ENCODE measurements at regions not wholly inside any gene's neighbourhood (a gene's known extent, or its start where the extent isn't known, plus 50 kb on each side); places are given as distances from the start of the nearest gene placed in this dataset.

DNA sequence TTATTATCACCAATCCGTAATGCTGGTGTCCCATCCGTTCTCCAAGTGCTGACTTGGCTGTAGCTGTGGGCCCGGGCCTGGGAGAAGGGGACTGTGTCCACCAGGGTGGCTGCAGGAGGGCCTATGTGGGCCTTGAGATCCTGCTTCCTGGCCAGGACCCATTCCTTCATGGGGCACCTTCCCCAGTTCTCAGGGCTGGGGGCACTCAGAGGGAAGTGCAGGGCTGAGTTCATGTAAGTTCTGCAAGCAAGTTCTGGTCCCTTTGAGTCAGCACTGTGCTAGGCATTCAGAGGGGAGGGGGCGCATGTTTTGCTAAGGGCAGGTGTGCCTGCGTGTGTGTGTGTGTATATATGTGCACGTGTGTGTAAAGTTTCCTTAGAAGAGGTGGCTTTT is 94.0 kb downstream of the GLI2 start:
- DNase-seq: no peak

DNA sequence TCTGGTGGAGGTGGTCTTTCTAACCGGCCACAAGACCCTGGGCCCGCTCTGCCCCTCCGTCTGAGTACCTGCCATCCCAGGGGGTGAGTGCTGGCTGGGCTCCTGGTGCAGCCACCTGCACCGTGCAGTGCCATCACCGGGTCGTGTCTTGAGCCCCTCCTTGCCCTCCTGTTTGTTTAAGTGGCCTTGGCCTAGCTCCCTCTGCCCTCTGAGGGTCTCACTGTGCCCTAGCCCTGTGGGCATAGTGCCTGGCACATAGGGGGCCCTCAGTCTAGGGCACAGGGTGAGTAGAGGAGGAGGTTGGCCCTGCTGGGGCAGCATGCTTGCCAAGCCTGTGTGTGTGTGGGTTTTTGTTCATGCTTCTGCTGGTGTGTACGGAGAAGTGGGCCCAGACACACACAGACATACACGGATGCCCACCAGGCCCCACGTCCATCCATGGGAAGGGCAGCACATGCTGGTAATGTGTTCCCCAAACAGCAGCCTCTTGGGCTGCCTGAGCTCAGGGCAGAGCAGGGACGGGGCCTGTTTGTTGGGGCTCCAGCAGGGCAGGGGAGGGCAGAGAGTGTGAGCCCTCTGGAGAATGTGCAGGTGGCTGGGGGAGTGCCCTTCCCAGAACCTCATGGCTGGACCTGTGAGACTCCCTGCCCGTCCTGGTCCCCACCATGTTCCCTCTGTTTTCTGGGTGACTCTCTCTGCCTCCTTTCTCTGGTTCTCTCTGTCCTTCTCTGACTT is 94.6 kb downstream of the GLI2 start:
- DNase-seq: no peak

DNA sequence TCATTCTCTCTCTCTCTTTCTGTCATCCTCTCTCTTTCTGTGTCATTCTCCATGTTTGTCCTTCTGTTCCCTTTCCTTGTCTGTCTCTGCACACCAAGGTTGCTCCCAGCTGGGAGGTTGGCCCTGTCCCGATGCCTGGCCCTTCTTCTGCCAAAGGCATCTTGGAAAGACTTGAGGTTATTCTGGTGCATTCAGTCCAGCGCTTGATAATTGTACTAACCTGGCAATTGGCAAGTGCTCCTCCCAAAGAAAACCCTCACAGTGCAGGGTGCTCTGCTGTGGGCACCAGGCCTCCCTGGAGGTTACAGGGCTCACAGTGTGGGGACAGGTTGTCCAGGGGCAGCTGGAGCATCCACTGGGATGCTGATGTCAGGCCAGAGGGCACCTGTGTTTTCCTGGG is 95.4 kb downstream of the GLI2 start:
- DNase-seq: no peak

DNA sequence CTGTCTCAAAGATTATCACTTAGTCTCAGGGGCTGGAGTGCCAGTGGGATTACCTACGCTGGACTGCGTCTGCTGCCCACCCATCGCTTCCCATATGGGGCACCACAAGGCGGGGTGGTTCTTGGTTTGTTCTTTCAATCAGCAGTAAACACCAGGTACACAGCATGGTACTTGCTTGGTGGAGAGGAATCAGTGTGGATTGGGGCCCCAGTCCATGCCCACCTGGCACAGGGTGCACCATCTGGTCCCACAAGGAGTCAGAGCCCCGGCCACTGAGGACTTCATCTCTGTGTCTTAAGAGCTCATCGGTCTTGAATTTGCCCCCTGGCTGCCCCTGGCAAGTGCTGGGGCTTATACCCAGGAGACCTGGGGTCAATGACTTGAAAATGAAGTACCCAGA is 96.2 kb downstream of the GLI2 start:
- DNase-seq: no peak

DNA sequence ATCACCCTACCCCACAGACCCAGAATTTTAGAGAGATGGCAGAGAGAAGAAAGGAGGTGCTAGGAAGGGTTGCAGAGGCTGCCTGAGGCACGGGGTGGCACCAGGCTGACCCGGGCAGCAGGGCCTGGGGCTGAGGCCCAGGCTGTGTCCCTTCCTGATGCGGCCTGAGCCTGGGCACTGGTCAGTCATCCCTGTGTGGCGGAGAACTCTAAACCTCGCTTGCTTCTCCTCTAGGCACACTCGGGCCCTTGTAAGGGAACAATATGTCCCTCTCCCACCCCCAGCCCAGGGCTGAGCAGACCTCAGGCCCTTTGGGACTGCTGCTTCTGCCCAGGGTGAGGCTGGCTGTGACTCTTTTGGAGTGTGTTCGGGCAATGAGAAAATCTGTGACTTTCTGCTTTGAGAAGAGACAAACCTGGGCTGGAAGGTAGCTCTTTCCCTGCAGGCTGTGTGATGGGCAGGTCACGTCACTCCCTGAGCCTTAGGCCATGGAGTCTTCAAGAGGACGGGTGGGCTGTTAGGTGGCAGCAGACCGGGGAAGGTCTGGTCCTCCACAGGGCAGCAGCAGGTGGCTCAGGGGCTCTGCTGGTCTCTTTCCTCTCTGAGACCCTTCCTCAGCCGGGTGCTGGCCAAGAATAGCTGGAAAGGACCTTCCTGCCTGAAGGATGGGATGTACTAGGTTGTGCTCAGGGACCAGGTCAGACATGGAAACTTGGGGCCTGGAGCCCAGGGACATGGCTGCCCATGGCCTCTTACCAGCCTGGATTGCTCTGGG is 96.8 kb downstream of the GLI2 start:
- no peak for DNase-seq

DNA sequence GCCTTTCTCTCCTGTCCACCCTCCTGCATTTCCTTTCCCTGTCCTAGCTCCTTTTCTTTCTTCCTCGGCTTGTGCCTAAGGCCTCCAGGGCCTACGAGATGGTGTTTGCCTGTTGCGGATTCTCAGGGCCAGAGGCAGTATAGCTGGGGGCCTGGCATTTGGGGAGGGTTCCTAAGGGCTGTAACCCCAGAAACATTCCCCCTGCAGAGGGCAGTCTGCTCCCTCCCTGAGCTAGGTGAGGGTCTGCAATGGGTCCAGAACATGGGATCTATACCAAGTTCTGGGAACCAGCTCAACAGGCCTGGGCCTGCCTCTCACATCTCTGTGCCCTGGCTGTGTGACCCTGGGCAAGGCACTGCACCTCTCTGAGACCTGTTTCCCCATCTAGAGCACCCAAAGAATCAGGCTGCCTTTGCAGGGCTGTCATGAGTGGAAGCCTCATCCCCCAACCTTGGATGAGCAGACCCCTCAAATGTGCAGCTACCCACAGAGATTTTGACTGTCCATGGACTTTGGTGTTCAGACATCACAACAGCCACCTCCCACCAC is 97.5 kb downstream of the GLI2 start:
- no peak for DNase-seq

DNA sequence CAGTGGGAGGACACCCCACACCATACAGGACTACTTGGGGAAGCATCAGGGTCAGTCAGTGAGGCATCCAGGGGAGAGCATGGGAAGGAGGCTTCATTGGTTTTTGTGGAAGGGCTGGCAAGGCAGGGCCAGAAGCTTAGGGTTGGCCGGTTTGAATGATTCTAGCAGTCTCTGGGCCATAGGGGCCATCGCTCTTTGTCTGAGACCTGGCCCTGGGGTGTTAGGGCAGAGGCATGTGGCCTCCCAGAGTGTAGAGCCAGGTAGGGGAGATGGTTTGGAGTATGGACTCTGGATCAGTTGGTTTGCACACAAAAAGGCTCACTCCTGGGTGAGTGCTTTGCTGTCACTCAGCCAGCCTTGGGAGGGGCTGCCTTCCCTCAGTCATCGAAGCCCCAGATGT is 98.5 kb downstream of the GLI2 start:
- DNase-seq: no peak

DNA sequence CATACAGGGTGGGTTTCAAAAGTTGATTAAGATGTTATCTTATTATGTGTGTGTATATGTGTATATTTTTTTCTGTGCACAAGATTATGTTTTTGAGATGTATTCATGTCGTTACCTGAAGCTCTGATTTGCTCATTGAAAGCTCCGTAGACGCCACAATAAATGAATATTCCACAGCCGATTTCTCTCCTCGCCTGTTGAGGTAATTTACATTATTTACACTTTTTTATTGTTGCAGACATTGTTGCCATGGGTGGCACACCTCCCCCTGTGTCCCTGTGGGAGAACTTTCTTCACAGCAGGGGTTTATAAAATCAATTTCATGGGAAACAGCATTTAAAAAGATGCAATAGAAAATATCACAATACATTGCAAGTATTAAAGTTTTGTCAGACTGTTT is 100.6 kb downstream of the GLI2 start:
- DNase-seq: no peak

DNA sequence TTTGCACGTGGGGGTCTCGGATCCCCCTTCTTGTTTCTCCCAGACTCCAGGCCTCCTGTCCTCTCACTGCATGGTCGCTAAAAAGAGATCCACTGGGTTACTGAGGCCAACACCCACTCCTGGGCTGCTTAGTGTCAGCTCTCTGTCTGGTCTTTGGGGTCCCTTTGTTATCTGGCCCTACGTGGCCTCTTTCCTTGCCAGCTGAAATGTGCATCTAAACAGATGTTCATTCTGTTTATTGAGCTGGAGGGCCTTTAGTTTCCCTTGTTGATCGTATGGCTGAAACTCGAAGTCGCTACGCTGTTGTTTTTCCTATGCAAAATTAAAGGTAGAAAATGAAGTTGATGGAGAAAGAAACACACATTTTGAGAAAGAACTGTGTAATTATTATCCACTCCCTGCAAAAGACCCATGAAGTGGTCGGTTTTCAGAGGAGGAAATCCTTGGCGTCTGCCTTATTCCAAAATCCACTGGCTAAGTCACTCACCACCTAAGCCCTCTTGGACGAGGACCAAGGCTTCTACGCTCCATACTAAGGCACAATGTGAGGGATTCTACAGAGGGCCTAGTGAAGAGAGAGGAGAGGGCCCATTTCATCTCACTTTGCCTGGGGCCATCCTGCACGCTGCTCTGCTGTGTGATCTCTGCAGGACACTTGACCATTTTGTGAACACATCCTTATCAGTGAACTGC is 105.3 kb downstream of the GLI2 start:
- no peak for DNase-seq

DNA sequence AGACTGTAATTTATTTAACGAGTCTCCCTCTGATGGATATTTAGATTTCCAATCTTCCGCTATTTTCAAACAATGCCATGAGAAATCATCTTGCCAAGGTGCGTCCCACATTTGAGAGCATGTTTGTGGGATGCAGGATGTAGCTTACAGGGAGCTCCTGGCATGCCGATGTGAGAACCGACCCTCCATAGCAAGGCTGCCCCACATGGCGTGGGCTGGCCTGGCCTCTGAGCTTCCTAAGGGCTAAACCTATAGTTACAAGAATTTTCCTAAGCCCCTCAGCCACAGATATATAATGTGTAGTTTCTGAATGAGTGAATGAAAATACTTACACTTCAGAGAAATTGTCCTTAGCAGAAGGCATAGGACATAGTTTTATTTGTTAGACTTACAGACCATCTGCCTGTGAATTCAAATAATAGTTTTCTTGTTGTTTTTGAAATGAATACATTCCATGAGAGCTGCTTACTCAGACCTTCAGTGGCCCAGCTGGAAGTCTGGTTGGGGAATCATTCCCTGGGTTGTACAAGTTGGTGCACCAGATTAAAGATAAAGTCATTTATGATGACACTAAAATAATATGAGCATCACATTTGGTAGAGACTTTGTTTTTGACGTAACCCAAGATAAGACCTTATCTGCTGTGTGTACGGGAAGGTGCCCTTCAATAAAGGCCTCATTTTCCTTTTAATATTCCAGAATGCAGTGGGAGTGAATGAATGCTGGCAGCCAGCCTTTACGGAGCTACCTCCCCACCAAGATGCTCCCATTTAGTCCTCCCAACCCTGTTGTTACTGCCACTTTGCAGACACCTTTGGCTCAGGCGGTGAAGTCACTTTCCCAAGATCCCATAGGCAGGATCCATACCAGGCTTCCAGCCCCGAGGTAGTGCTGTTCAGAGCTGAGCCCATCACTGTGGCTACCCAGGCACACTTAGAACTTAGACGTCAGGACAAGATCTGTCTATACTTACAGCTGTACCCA is 107.1 kb downstream of the GLI2 start:
- DNase-seq: no peak

DNA sequence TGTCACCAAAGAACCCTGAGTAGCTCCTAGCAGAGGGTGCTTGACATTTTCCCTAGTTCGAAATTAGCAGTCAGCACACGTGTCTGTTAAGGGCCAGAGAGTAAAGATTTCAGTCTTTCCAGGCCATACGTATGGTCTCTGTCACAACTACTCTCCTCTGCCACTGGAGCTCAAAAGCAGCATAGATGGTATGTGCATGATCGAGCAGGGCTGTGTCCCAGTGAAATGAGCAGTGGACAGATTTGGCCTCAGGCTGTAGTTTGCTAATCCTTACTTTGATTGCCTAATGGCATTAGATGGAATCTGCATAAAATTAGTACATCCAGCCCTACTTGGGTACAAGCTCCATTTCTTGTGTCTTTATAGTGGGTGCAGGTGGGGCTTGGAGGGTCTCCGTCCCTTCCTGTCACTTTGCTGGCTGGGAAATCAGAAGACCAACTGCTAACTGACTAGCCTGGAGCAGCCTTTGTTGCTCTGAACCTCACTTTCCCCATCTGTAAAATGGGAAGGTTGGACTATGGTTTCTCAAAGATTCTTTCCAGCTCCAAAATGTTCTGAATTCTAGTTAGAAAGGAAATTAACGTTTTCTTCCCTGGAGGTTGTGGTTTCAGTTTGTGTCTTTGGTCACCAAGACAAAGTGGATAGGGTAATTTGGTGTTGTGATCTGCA is 108.5 kb downstream of the GLI2 start:
- DNase-seq: no peak

DNA sequence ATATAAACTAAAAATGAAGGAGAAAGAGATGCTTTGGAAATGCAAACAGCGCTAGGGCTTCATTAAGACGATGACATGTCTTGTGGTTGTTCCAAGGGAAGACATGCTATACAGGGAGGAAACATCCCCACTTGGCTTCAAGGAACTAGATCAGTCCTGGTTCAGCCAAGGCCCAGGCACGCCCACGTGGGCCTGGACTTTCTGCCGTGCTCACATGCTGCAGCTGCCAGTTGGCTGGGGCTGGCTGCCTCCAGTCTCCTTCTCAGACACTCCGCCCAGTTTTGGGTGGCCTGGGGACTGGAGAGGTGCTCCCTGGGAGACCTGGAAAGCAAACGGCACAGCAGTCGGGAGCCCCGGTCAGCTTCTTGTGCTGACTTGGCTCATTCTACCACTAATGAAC is 109.6 kb downstream of the GLI2 start:
- DNase-seq: peak; percentile 28

DNA sequence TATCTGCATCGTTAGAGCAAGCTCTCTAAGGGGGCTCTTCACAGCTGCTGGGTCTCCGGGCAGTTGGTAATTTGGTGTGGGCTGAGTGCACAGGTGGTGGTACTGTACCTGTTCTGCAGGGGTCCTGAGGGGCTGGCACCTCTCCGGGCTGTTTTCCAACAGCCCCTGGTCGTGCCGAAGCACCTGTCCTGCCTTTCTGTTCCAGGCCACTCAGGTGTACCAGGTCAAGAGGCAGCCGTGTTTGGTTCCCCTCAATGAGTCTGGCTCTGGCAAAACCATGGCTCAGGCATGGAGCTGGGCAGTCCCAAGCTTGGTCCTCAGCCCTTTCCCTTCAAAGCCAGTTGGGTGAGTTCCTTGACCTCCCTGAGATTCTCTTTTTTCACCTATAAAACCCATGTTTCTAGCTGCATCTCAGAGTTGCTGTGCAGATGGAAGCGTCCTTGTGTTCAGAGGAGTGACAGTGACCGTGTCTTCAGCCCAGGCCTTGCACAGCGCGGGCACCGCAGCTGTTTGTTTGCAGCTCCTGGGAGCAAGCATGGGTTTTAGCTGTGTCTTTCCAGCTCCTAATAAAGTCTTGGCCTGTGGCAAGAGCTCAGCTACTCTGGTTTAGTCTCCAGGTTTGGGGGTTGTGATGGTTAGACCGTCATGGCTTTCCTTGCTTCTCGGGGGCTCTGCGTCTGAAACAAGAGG is 110.9 kb downstream of the GLI2 start:
- DNase-seq: no peak

DNA sequence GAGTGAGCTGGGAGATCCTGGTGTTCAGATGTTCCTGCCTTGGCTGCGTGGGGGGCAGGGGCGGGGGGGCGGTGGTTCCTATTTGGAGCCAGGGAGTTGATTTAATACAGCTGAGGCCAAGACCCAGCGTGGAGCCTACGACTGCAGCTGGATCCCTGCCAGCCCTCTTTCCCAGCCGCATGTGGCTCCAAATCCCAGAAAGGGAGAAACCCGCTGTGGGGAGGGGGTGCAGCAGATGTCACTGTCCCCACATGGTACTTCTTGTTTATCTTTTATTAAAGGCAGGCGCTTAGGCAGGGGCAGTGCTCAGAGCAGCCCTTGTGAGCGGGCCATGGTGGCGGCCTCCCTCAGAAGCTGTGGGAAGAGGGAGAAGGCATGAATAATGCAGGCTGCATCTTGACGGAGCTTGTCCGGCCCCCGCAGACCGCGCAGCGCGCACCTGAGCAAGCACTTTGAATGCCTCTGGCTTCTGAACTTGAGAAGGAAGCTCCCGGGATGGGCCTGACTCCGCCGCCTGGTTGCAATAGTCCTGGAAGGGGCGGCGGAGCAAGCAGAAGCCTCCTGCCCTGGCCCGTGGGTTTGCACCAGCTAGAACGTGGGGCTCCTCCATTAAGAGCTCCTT is 112.1 kb downstream of the GLI2 start:
- peak; percentile 95 for DNase-seq

DNA sequence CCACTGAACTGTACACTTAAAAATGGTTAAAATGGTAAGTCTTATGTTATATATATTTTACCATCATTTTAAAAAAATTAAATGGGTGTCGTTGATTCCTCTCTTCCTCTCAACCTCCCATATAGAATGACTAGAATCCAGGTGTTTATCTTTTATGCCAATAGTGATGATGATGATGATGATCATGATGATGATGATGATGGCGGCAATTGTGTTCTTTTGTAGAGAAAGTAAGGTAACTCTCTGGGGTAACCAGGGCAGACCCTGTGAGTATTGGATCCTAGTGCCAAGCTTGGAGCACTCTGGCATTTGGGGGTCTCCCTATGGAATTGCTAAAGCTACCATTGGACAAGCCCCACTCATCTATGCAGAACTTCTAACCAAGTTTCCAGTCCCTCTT is 113.6 kb downstream of the GLI2 start:
- DNase-seq: no peak

DNA sequence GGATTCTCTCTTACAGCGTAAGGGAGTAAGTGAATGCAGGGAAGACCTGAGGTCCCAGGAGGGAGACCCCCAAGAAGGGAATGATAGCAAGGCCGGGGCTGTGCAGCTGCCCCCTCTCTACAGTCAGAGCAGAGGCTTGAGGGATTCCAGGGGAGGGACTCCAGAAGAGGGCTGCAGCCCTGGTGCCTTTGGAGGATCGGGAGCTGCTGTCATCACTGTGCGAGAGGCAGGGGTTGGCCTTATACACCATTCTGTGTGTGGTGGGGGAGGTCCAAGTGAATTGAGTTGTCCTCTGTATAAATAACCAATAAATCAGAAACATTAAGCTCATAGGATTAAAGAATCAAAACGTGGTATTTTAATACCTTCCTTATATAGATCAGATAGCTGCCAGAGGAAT is 114.9 kb downstream of the GLI2 start:
- no peak for DNase-seq

DNA sequence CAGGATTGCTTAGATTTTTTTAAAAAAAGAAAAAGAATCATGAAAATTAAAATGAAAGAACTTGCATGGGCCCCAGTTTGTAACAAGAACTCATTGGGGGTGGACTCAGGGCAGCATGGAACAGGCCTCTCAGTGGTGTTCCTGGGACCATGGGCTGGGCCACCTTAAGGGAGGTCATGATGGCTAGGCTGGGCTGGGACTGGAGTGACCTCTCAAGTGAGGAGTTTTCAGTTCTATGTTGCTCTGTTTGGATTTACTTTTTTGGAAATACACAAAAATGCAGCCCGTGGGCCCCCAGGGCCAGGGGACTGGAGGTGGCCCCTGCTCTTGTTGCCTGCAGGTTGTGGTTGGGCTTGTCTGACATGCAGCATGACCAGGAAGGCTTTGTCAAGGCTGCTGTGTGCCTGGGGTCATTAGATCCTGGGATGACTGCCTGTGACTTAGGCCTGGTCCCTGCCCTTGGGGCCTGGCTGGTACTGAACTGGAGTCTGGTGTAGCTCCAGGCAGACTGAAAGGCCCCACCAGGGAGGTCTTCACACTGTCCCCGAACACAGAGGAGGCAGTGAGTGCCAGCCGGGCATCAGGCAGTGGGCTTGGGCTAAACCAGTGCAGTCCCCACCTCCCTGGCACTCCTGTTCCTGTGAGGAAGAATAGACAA is 115.6 kb downstream of the GLI2 start:
- no peak for DNase-seq

DNA sequence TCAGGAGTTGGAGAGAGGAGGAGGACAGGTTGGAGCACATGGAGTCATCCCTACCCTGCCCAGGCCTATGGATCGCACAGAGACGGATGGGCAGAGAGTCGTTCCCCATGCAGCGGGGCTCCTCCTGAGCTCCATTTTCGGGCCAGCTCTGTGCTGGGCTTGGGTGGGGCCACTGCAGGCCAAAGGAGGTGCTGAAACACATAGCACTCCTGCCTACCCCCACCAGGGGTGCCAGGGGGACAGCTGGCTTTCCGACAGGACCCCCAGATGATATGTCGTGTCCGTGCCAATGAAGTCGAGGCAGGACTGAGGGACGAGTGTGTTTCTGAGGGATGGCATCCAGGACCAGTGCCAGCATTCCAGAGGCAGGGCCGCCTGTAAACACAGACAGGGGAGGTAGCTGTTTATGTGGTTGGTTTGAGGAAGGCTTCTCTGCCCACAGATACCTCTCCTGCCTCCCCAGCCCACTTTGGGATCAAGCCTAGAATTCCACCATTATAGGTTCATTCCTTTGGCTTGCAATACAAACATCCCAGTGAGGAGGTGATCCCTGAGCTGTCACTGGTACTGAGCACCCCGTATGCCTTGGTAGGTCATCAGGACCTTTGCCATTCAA is 116.6 kb downstream of the GLI2 start:
- no peak for DNase-seq

DNA sequence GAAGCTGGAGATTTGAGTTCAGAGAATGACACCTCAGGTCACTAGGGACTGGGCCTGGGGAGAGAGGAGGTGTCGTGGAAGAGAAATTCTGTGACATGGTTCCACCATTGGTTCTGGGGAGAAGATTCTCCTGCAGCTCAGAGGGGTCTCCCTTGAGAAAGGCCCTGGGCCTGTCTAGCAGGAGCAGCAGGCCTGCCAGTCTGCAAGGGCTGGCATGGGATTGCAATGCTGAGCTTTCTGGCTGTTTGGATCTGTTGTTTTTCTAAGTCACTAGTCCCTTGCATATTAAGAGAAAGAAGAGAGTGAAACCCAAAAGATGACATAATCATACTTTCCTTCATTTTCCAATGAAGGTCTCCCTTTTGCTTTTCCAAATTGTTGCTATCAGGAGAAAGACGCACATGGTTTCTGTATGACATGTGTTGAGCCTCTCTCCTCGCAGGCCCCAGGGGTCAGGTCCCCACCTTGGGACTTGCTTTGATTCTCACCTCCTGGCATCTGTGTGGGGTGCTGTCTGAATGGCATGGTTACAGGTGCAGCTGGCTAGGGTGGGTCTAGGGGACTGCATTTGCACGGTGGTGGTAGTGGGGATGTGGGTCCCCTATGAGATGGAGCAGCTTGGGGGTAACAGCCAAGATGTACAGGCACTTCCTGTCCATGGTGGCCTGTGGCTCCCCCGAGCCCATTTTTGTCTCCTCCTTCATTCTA is 117.8 kb downstream of the GLI2 start:
- no peak for DNase-seq
